SU-DHL-6 (cell line): ENCODE measurements at regions not wholly inside any gene's neighbourhood (a gene's known extent, or its start where the extent isn't known, plus 50 kb on each side); places are given as distances from the start of the nearest gene placed in this dataset.

ENCODE experiments used
- CTCF ChIP-seq: fragments of 200-600 bp; sonication (generic); IDR thresholded peaks from one replicate; pipeline ENCODE4 v1.5.1; 2017; ENCODE audit warnings: antibody characterized with exemption, mild to moderate bottlenecking, low read length, moderate library complexity; ENCODE audit not compliant: insufficient read depth, poor library complexity, severe bottlenecking
- EZH2phosphoT487 ChIP-seq: fragments of 200-600 bp; sonication (generic), shearing (Covaris generic); conservative IDR thresholded peaks from 2 replicates; pipeline ENCODE4 v1.6.1; 2018; ENCODE audit warnings: mild to moderate bottlenecking, antibody characterized with exemption, low read length, moderate library complexity, mixed read lengths

GRCh38 chr9:108093773-108094675 is 604.5 kb upstream of the KLF4 start:
- TF ChIP-seq CTCF (no peak), EZH2phosphoT487 (no peak)
